HG03378 (cell line): ENCODE measurements at regions not wholly inside any gene's neighbourhood (a gene's known extent, or its start where the extent isn't known, plus 50 kb on each side); places are given as distances from the start of the nearest gene placed in this dataset.

Source experiments
- ATAC-seq: cut with Tn5 transposase; IDR thresholded peaks from one replicate; pipeline ENCODE4 v1.9.1; 2021; ENCODE audit warnings: mild to moderate bottlenecking, moderate library complexity; ENCODE audit not compliant: unreplicated experiment

GRCh38 chr2:107361751-107362381 is 464.8 kb upstream of the RGPD4 start:
- ATAC-seq: no peak

- no peak for ATAC-seq
Measured at GRCh38 chr2:107362993-107363392, 463.7 kb upstream of the RGPD4 start.

DNA sequence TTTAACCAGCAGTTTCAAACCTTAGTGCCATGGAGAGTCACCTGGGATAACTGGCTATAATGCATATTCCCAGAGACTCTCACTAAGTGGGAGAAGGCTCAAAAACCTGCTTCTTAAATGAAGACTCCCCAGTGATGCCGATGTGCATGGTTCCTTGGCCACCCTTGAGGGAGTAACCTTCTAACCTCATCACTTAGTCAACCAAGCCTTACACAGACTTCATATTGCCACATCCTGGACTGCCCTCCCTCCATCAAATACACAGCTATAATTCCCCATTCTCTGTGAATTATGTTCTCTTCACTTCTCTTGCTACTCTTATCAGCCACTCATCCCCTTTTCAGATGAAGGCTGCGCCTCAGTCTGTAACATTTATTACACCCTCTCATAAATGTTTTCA is 462.9 kb upstream of the RGPD4 start:
- no peak for ATAC-seq

- ATAC-seq: no peak
Measured at GRCh38 chr2:107364361-107364950, 462.2 kb upstream of the RGPD4 start.

DNA sequence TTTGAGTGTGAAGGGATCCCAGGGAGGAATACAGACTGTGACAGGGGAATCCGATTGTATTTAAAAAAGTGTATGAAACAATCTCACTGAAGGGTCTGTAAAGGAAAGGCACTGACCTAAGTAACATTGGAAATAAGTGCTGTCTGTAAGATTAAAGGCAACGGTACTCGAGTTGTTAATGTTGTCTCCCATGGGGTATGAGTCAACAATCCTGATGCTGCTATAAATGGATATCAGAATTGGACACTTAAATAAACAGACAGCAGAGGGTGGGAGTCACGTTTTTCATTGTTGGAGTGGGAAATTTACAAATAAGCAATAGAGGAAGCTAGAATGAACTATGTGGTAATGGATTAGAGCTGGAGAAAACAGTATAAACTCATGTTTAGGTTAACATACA is 452.4 kb upstream of the RGPD4 start:
- no peak for ATAC-seq

DNA sequence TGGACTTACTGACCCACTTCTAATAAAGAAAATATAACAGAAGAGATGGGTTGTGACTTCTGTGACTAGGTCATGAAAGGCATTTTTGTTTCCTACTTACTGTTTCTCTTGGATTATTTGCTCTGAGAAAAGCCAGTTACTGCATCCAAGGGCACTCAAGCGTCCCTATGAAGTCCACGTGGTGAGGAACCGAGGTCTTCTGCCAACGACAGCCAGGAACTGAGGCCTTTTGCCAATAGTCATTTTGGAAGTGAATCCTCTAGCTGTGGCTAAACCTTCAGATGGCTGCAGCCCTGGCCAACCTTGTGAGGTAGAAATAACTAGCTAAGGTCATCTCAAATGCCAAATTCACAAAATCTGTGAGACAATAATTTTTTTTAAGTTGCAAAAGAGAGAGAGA is 449.8 kb upstream of the RGPD4 start:
- ATAC-seq: no peak

DNA sequence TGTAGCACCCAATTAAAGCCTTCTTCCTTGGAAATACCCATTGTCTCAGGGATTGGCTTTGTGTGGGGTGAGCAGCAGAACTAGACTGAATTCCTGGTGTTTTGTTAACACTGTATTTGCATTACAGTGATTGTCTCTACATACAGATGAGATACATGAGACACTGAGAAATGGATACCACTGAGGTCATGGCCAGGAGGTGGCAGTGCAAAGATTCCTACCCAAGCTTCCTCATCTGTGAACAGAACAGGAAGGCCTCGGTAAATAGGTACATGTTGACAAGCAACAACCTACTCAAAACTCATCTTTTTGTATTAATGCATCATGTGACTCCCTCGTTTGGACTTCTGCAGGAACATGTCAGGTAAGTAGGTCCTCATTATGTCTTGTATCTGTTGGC is 445.8 kb upstream of the RGPD4 start:
- no peak for ATAC-seq

- ATAC-seq: no peak
Measured at GRCh38 chr2:107383691-107384090, 443.0 kb upstream of the RGPD4 start.

DNA sequence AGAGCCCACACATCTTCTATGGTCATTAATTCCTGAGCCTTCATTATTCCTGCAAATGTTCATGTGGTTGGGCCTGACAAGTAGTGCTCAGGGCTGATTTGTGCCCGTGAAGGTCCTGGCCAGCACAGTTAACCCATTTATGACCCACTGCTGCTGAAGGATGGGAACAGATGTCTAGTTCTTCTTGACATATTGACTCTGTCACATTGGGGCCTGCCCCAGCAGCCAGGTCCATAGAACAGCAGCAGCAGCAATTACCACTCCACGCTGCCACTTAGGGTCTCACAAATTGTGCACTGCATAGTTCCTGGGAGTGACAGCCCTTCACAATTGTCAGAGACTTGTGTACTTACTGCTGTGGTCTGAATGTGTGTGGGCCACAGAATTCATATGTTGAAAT is 442.3 kb upstream of the RGPD4 start:
- ATAC-seq: no peak

- no peak for ATAC-seq
Measured at GRCh38 chr2:107385921-107386320, 440.8 kb upstream of the RGPD4 start.

- no peak for ATAC-seq
Measured at GRCh38 chr2:107392241-107392704, 434.4 kb upstream of the RGPD4 start.

DNA sequence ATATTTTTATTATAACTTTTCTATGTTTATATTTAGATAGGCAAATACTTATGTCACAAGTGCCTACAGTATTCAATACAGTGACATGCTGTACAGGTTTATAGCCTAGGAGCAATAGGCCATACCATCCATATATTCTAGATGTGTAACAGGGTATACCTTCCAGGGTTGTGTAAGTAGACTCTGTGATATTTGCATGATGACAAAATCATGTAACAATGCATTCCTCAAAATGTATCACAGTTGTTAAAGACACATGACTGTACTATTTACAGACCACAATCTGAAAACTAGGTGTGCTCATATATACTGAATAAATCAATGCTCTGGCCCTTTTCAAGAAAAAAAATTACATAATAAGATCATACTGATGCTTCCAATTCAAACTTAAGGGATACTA is 433.2 kb upstream of the RGPD4 start:
- no peak for ATAC-seq

DNA sequence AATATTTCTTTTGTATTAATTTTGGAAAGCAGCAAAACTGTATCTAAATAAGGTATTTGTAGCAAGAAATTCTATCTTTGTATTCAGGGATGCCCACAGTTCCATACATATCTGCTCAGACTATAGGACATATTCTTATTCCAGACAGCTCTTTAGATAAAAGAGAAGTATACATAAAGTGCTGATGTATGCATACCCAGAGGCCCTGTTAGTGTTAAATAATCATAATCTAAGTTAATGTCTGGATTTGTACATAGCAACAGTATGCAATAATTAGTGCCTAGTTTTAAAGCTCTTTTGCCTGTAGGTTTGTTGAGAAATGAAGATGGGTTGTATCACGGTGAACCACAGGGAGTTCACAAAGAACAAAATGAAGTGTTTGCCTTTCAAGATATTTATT is 428.0 kb upstream of the RGPD4 start:
- ATAC-seq: no peak

DNA sequence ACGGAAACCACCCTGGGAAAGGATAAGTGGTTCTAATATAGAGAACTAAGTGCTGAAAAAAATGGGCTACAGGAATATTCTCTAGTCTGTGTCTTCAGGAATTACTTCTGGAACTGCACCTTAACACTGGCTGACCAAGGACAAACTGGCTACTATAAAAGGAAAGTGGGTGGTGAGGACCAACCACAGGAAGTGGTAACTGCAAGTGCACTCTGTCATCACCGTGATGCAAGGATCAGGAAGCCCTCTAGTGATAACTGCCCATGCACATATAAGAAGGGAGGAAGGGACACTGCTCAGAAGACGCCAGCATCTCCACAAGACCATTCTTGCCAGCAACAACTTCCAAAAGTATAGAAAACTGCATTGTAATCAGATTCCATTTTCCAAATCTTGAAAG is 424.4 kb upstream of the RGPD4 start:
- no peak for ATAC-seq

DNA sequence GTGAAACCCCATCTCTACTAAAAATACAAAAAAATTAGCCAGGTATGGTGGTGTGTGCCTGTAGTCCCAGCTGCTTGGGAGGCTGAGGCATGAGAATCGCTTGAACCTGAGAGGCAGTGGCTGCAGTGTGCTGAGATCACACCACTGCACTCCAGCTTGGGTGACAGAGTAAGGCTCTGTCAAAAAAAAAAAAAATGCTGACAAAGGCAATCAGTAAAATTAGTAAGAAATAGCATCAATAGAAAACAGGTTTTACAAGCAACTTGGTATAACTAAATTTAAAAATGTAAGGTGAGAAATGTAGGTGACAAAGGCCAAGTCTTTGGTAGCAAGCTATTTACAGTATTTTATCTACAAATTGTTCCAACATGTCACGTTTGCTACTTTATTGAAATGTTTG is 421.4 kb upstream of the RGPD4 start:
- no peak for ATAC-seq

DNA sequence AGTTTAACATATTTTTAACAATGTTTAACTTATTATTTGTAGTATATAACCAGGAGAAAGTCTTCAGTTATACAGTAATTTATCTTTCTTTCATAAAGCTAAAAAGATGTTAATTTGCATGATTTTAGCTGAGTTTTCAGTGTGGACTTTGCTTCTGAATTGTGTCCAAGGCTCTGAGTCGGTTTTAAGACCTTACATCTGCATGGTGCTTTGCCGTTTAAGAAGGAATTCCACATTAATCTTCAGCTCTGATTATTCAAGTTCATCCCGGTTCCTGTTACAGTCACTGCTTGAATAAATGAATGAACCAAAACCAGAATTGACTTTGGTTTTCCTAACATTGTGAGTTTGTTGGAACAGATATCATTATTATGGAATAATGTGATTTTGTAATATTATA is 419.7 kb upstream of the RGPD4 start:
- ATAC-seq: no peak

- no peak for ATAC-seq
Measured at GRCh38 chr2:107407974-107408373, 418.7 kb upstream of the RGPD4 start.

DNA sequence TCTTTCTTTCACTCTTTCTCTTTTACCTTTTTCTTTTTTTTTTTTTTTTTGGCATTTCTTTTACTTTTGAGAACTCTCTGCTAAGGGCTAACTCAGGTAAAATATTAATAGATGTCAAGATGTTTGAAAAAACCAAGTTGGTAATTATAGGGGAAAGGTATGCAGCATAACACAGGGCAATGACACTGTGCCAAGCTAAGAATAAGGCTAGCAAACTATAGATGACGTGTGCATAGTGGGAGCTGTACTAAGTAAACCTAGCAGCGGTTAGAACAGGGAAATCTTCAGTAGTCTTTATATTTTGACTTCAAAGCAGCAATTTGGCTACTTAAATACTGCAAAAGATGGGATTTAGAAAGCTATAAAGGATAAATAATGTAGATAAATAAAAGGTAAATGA is 415.4 kb upstream of the RGPD4 start:
- no peak for ATAC-seq

DNA sequence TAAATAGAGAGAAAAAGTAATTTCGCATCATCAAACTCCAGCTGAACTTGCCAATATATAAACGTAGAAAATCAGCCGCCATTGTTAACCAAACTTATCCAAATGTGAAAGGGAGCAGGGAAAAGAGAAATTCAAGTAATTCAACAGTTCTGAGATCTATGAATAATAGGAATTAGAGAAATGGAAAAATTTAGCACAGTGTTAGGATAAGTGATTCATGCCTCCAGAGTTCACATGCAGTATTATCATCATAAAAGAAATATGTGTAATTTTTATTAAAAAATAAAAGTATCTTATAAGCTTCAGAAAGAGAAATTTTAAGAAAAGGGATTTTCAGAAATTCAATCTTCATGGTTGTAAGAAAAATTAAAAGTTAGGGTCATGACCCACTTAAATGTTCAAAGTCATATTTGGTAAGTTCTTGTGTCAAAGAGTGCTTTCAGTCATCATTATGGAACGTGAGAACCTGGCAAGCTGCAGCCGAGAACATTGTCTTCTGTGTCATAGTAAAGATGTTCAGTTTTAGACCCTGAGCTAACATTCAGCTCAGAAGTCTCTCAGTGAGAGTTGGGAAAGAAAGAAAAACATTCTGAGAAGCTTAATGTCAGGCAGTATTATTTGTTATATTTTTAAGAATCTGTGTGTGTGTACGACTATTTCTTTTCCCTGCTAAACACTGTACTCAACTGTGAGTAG is 414.3 kb upstream of the RGPD4 start:
- no peak for ATAC-seq

GRCh38 chr2:107412981-107413380 is 413.7 kb upstream of the RGPD4 start:
- no peak for ATAC-seq

GRCh38 chr2:107414376-107414775 is 412.3 kb upstream of the RGPD4 start:
- no peak for ATAC-seq

GRCh38 chr2:107418708-107419107 is 408.0 kb upstream of the RGPD4 start:
- no peak for ATAC-seq
